GM12801 (cell line): ENCODE measurements at regions not wholly inside any gene's neighbourhood (a gene's known extent, or its start where the extent isn't known, plus 50 kb on each side); places are given as distances from the start of the nearest gene placed in this dataset.

ENCODE experiments used
- TF ChIP-seq, protein P1 (sequence below): IDR thresholded peaks from one replicate; pipeline ENCODE4 v1.5.1; 2011; ENCODE audit warnings: control low read depth; ENCODE audit not compliant: insufficient read length; ENCODE audit errors: extremely low read depth

- TF ChIP-seq, protein P1, sequence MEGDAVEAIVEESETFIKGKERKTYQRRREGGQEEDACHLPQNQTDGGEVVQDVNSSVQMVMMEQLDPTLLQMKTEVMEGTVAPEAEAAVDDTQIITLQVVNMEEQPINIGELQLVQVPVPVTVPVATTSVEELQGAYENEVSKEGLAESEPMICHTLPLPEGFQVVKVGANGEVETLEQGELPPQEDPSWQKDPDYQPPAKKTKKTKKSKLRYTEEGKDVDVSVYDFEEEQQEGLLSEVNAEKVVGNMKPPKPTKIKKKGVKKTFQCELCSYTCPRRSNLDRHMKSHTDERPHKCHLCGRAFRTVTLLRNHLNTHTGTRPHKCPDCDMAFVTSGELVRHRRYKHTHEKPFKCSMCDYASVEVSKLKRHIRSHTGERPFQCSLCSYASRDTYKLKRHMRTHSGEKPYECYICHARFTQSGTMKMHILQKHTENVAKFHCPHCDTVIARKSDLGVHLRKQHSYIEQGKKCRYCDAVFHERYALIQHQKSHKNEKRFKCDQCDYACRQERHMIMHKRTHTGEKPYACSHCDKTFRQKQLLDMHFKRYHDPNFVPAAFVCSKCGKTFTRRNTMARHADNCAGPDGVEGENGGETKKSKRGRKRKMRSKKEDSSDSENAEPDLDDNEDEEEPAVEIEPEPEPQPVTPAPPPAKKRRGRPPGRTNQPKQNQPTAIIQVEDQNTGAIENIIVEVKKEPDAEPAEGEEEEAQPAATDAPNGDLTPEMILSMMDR: no peak
These were observed 294.8 kb downstream of the FOXO1 start for GRCh38 chr13:40371531-40372125.

DNA sequence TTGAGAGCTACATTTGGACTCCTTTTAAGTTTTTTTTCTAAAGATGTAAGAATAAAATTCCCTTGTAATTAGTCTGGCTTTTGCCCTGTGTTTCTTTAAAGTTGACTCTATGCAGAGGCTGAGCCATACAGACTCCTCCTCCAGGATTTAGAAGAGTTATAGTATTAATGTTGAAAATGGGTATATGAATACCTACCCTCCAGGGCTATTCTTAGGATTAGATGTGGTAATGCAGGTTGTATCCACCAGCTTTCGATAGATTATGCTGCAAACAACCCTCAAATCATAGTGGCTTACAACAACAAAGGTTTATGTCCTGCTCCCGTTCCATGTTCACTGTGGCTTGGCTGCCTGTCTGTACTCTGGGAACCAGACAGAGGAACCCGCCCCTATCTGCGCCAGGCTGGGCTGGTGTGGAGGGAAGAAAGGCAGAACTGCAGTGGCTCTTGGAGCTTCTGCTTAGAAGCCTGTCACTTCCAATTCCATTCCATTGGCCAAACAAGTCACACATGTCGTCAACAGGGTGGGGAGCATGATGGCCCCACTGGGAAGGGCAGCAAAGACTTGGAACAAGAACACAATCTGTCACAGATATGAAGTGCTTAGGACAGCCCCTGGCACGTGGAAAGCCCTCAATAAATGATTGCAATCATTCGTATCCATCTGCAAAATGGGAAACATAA, 290.8 kb downstream of the FOXO1 start:
- TF ChIP-seq, protein P1: no peak

GRCh38 chr13:40376296-40376849, 290.1 kb downstream of the FOXO1 start:
- TF ChIP-seq, protein P1: no peak

- TF ChIP-seq, protein P1: no peak
These were observed 289.4 kb downstream of the FOXO1 start for GRCh38 chr13:40376867-40377535.

DNA sequence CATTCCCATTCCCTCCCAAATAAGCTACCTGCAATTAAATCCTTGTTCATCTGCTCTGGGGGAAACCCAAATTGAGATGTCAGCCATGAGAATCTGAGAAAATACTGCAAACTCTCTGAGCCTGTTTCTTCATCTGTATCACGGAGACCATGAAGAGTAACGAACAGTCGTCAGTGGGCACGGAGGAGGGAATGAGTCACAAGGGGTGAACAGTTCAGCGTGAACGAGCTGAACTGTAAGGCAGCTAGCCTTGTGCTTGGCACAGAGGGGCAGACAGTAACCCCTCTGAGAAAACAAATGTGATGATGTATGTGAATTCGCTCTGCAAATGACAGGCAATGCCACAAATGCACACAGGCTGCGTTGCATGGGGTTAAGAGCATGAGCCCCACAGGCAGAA, 288.7 kb downstream of the FOXO1 start:
- TF ChIP-seq, protein P1: no peak

GRCh38 chr13:40379196-40379595, 287.2 kb downstream of the FOXO1 start:
- TF ChIP-seq, protein P1: no peak

- TF ChIP-seq, protein P1: no peak
These were observed 286.5 kb downstream of the FOXO1 start for GRCh38 chr13:40379794-40380578.
